ENCODE measurements at regions not wholly inside any gene's neighbourhood (a gene's known extent, or its start where the extent isn't known, plus 50 kb on each side); places are given as distances from the start of the nearest gene placed in this dataset.

GRCh38 chr15:77695548-77695947 lies 62.8 kb upstream of the LINGO1 start:
- H3K27ac ChIP-seq = no peak overlapping the region
- no peaks in the 10 kb centered on the region for H3K36me3 ChIP-seq
- H3K4me1 ChIP-seq = no peaks in the 10 kb centered on the region
- TF ChIP-seq POLR2AphosphoS5 (IDR thresholded peaks at IDR 0.05) = no peak
- no peak for TF ChIP-seq CTCF (IDR thresholded peaks at IDR 0.05)
- TF ChIP-seq POLR2A (IDR thresholded peaks at IDR 0.05) = no peak
- TF ChIP-seq EP300 (IDR thresholded peaks at IDR 0.05) = no peak
- intact Hi-C loops (cut with DNase I; ENCODE audit: low total_unique reads) = no loop called here
- no peak for DNase-seq
- no peak overlapping the region for H3K4me3 ChIP-seq
- WGBS, 5 donors = 51 to 68% (median 58%) methylated on average over 5 to 6 of the region's 6 CpGs
- H3K27me3 ChIP-seq = peaks cover 5 to 84% (median 46%) of the 10 kb centered on the region in 3 donors
- no peaks in the 10 kb centered on the region for H3K9me3 ChIP-seq

GRCh38 chr15:77693576-77693975 lies 60.9 kb upstream of the LINGO1 start:
- 57 to 76% (median 69%) methylated on average over 5 of the region's 5 CpGs for WGBS, 5 donors
- peaks cover 5 to 94% (median 42%) of the 10 kb centered on the region in 3 donors for H3K27me3 ChIP-seq
- DNase-seq = no peak
- no peak for TF ChIP-seq EP300 (IDR thresholded peaks at IDR 0.05)
- TF ChIP-seq POLR2A (IDR thresholded peaks at IDR 0.05) = no peak
- no peak for TF ChIP-seq POLR2AphosphoS5 (IDR thresholded peaks at IDR 0.05)
- no peak for TF ChIP-seq CTCF (IDR thresholded peaks at IDR 0.05)
- H3K4me1 ChIP-seq = no peaks in the 10 kb centered on the region
- no peak overlapping the region for H3K27ac ChIP-seq
- intact Hi-C loops (cut with DNase I; ENCODE audit: low total_unique reads) = no loop called here
- H3K4me3 ChIP-seq = no peak overlapping the region
- no peaks in the 10 kb centered on the region for H3K36me3 ChIP-seq
- H3K9me3 ChIP-seq = no peaks in the 10 kb centered on the region

- Histone ChIP-seq H3K4me3 (no peak overlapping the region), H3K4me1 (no peaks in the 10 kb centered on the region), H3K27ac (no peak overlapping the region), H3K27me3 (peaks cover 5 to 90% (median 34%) of the 10 kb centered on the region in 3 donors), H3K9me3 (no peaks in the 10 kb centered on the region), H3K36me3 (no peaks in the 10 kb centered on the region)
- intact Hi-C loops (cut with DNase I; ENCODE audit: low total_unique reads) = no loop called here
- TF ChIP-seq POLR2AphosphoS5 (IDR thresholded peaks at IDR 0.05) (no peak), CTCF (IDR thresholded peaks at IDR 0.05) (no peak), EP300 (IDR thresholded peaks at IDR 0.05) (no peak), POLR2A (IDR thresholded peaks at IDR 0.05) (no peak)
- whole genome bisulfite sequencing, 5 donors = 53 to 67% (median 63%) methylated on average over 11 of the region's 11 CpGs
- DNase-seq = no peak
These were observed 59.9 kb upstream of the LINGO1 start for GRCh38 chr15:77692614-77693013.

- DNase-seq = no peak
These were observed 58.9 kb upstream of the LINGO1 start for GRCh38 chr15:77691607-77692006.

More at GRCh38 chr15:77691607-77692006, 58.9 kb upstream of the LINGO1 start:
- intact Hi-C loops (cut with DNase I; ENCODE audit: low total_unique reads) = no loop called here
- 74 to 77% (median 75%) methylated on average over 14 of the region's 14 CpGs for WGBS, 5 donors
- H3K9me3 ChIP-seq = no peaks in the 10 kb centered on the region
- H3K27me3 ChIP-seq = peaks cover 5 to 87% (median 24%) of the 10 kb centered on the region in 3 donors
- H3K4me3 ChIP-seq = no peak overlapping the region
- H3K4me1 ChIP-seq = no peaks in the 10 kb centered on the region
- no peak for TF ChIP-seq POLR2A (IDR thresholded peaks at IDR 0.05)
- no peak for TF ChIP-seq POLR2AphosphoS5 (IDR thresholded peaks at IDR 0.05)
- TF ChIP-seq CTCF (IDR thresholded peaks at IDR 0.05) = no peak
- no peaks in the 10 kb centered on the region for H3K36me3 ChIP-seq
- no peak overlapping the region for H3K27ac ChIP-seq
